GM21360 (cell line): ENCODE measurements at regions not wholly inside any gene's neighbourhood (a gene's known extent, or its start where the extent isn't known, plus 50 kb on each side); places are given as distances from the start of the nearest gene placed in this dataset.
A peak's percentile ranks its signal among the peaks of the same experiment; 100 is the strongest.
"Not testable (repeated sequence)": the region's sequence is repeated elsewhere in the genome, so short reads cannot be mapped to it uniquely, and the experiment has no call there.

Experiments
- ATAC-seq: cut with Tn5 transposase; IDR thresholded peaks from one replicate; pipeline ENCODE4 v1.9.1; 2021; ENCODE audit warnings: mild to moderate bottlenecking, moderate library complexity; ENCODE audit not compliant: unreplicated experiment

GRCh38 chr5:154626876-154627557 is 128.2 kb upstream of the LARP1 start:
- ATAC-seq: no peak

- ATAC-seq: no peak
Observed at GRCh38 chr5:154625031-154625430, 130.1 kb upstream of the LARP1 start.

- no peak for ATAC-seq
Observed at GRCh38 chr5:154624341-154624740, 130.8 kb upstream of the LARP1 start.

- ATAC-seq: no peak
Observed at GRCh38 chr5:154620411-154620810, 134.8 kb upstream of the LARP1 start.

GRCh38 chr5:154618696-154619095 is 136.5 kb upstream of the LARP1 start:
- no peak for ATAC-seq

- ATAC-seq: no peak
Observed at GRCh38 chr5:154614595-154614994, 136.6 kb upstream of the HAND1 start.

GRCh38 chr5:154614125-154614524 is 136.1 kb upstream of the HAND1 start:
- no peak for ATAC-seq

- no peak for ATAC-seq
Observed at GRCh38 chr5:154612666-154613065, 134.6 kb upstream of the HAND1 start.

GRCh38 chr5:154611341-154611767 is 133.3 kb upstream of the HAND1 start:
- no peak for ATAC-seq

GRCh38 chr5:154610321-154611154 is 132.5 kb upstream of the HAND1 start:
- peak; percentile 94 for ATAC-seq

- ATAC-seq: no peak
Observed at GRCh38 chr5:154609251-154609650, 131.2 kb upstream of the HAND1 start.

GRCh38 chr5:154608531-154609011 is 130.5 kb upstream of the HAND1 start:
- no peak for ATAC-seq

- ATAC-seq: no peak
Observed at GRCh38 chr5:154607746-154608145, 129.7 kb upstream of the HAND1 start.

- no peak for ATAC-seq
Observed at GRCh38 chr5:154606246-154606645, 128.2 kb upstream of the HAND1 start.

- ATAC-seq: no peak
Observed at GRCh38 chr5:154603953-154604679, 126.1 kb upstream of the HAND1 start.

- no peak for ATAC-seq
Observed at GRCh38 chr5:154603485-154603884, 125.5 kb upstream of the HAND1 start.

- no peak for ATAC-seq
Observed at GRCh38 chr5:154603011-154603410, 125.0 kb upstream of the HAND1 start.

- ATAC-seq: no peak
Observed at GRCh38 chr5:154601014-154601413, 123.0 kb upstream of the HAND1 start.

- no peak for ATAC-seq
Observed at GRCh38 chr5:154598021-154598420, 120.0 kb upstream of the HAND1 start.

GRCh38 chr5:154596844-154597243 is 118.8 kb upstream of the HAND1 start:
- not testable (repeated sequence) for ATAC-seq

- no peak for ATAC-seq
Observed at GRCh38 chr5:154595662-154596061, 117.6 kb upstream of the HAND1 start.
